SK-N-SH (cell line): ENCODE measurements at regions not wholly inside any gene's neighbourhood (a gene's known extent, or its start where the extent isn't known, plus 50 kb on each side); places are given as distances from the start of the nearest gene placed in this dataset.

Experiments used
- CTCF ChIA-PET: fragments of 300-600, 350-600 bp; formaldehyde crosslinking; extraction: SDS; loops from one replicate; lab custom pipeline; 2021; lab: Yijun Ruan, JAX
- POLR2A ChIA-PET: fragments of 350-600 bp; sonication (Branson Sonifier 250); formaldehyde crosslinking; extraction: SDS; loops from one replicate; lab custom pipeline; 2020; ENCODE audit warnings: antibody characterized with exemption, inconsistent platforms; lab: Yijun Ruan, JAX
- DNase-seq: peaks from one replicate; pipeline ENCODE4 v3.0.0; 2012
- H2AFZ ChIP-seq: fragments of 200-600 bp; sonication (generic); 2 replicates; pipeline ENCODE4 v1.8.1; 2016; ENCODE audit warnings: antibody characterized with exemption, mild to moderate bottlenecking, low read depth
- H3F3A ChIP-seq: fragments of 200-600 bp; sonication (generic); replicated peaks from 2 replicates; pipeline ENCODE3; 2016; ENCODE audit warnings: antibody characterized with exemption, mild to moderate bottlenecking; ENCODE audit not compliant: insufficient read depth
- H3K27ac ChIP-seq, 2 experiments: fragments of 200-500 bp in 1 of 2; fragments of 200-600 bp in 1 of 2; sonication (Bioruptor generic) in 1 of 2; sonication (generic), shearing (Covaris generic) in 1 of 2; 2 replicates each; pipeline versions ENCODE4 v1.5.1 to v1.6.1; 2014 to 2016; ENCODE audit warnings: low read depth in 2 of 2, inconsistent platforms in 1 of 2, low read length in 1 of 2, mild to moderate bottlenecking in 1 of 2, mixed read lengths in 1 of 2
- H3K27me3 ChIP-seq: fragments of 200-600 bp; sonication (generic), shearing (Covaris generic); 2 replicates; pipeline ENCODE4 v1.6.1; 2016; ENCODE audit warnings: mixed run types; ENCODE audit not compliant: insufficient read depth
- H3K36me3 ChIP-seq, 2 experiments: fragments of 200-500 bp in 1 of 2; fragments of 200-600 bp in 1 of 2; sonication (Bioruptor generic) in 1 of 2; sonication (generic) in 1 of 2; replicated peaks in 1 of 2; 2 replicates each; pipeline versions ENCODE3 to v1.5.1; 2014 to 2016; ENCODE audit warnings: low read length in 1 of 2, mild to moderate bottlenecking in 1 of 2; ENCODE audit not compliant: insufficient read depth in 2 of 2, control insufficient read depth in 1 of 2
- H3K4me1 ChIP-seq, 2 experiments: fragments of 200-500 bp in 1 of 2; fragments of 200-600 bp in 1 of 2; sonication (Bioruptor generic) in 1 of 2; sonication (generic), shearing (Covaris generic) in 1 of 2; 2 replicates each; pipeline versions ENCODE4 v1.5.1 to v1.6.1; 2014 to 2016; ENCODE audit warnings: low read depth in 1 of 2, low read length in 1 of 2, mixed run types in 1 of 2; ENCODE audit not compliant: insufficient read depth in 2 of 2, control insufficient read depth in 1 of 2
- H3K4me2 ChIP-seq: fragments of 200-600 bp; sonication (generic), shearing (Covaris generic); 2 replicates; pipeline ENCODE4 v1.6.1; 2017; ENCODE audit warnings: mixed run types
- H3K4me3 ChIP-seq, 2 experiments: fragments of 200-500 bp in 1 of 2; fragments of 200-600 bp in 1 of 2; sonication (Bioruptor generic) in 1 of 2; sonication (generic), shearing (Covaris generic) in 1 of 2; 2 replicates each; pipeline versions ENCODE4 v1.5.1 to v1.8.1; 2014 to 2016; ENCODE audit warnings: low read depth in 2 of 2, inconsistent platforms in 1 of 2, low read length in 1 of 2, mild to moderate bottlenecking in 1 of 2, mixed read lengths in 1 of 2, moderate library complexity in 1 of 2
- H3K79me2 ChIP-seq: fragments of 200-600 bp; sonication (generic); 2 replicates; pipeline ENCODE4 v1.8.1; 2017; ENCODE audit warnings: mild to moderate bottlenecking; ENCODE audit not compliant: insufficient read depth
- H3K9ac ChIP-seq: fragments of 200-600 bp; sonication (generic); 2 replicates; pipeline ENCODE4 v1.6.1; 2017; ENCODE audit warnings: mixed run types
- H3K9me2 ChIP-seq: fragments of 200-600 bp; sonication (generic); 2 replicates; pipeline ENCODE4 v1.6.1; 2017; ENCODE audit warnings: mixed run types
- H3K9me3 ChIP-seq: fragments of 200-600 bp; sonication (generic); 2 replicates; pipeline ENCODE4 v1.6.1; 2017; ENCODE audit warnings: mixed run types, mild to moderate bottlenecking, moderate library complexity
- H4K20me1 ChIP-seq: fragments of 200-600 bp; sonication (generic); 2 replicates; pipeline ENCODE4 v1.6.1; 2017; ENCODE audit warnings: mild to moderate bottlenecking, mixed run types; ENCODE audit not compliant: insufficient read depth
- ELF1 ChIP-seq: IDR thresholded peaks from 2 replicates; pipeline ENCODE4 v1.4.0; 2012
- GATA2 ChIP-seq: sonication (generic); formaldehyde crosslinking; IDR thresholded peaks from 2 replicates; pipeline ENCODE4 v1.5.0; 2020; ENCODE audit warnings: mild to moderate bottlenecking, missing genetic modification reagents
- POLR2AphosphoS5 ChIP-seq: IDR thresholded peaks from 2 replicates; pipeline ENCODE4 v1.6.1; 2012; ENCODE audit warnings: low read depth, low read length
- RFX5 ChIP-seq: IDR thresholded peaks from 2 replicates; pipeline ENCODE4 v1.6.1; 2012; ENCODE audit warnings: mild to moderate bottlenecking, improper control_type of control experiment, low read length
- TAF1 ChIP-seq: IDR thresholded peaks from 2 replicates; pipeline ENCODE4 v1.6.1; 2012; ENCODE audit warnings: low read depth, mild to moderate bottlenecking, low read length, moderate library complexity, borderline replicate concordance
- WGBS: methylation state at CpG from one replicate; pipeline ENCODE4 v1.1.6; 2017; ENCODE audit warnings: low lambda C conversion rate; 5-methylcytosine and 5-hydroxymethylcytosine counted together
- TF ChIP-seq, protein P1 (sequence below): IDR thresholded peaks from 2 replicates; pipeline ENCODE4 v1.4.0; 2012; ENCODE audit warnings: low read depth, borderline replicate concordance
- TF ChIP-seq, protein P2 (sequence below): IDR thresholded peaks from 2 replicates; pipeline ENCODE4 v1.4.0; 2012; ENCODE audit warnings: low read depth

DNA sequence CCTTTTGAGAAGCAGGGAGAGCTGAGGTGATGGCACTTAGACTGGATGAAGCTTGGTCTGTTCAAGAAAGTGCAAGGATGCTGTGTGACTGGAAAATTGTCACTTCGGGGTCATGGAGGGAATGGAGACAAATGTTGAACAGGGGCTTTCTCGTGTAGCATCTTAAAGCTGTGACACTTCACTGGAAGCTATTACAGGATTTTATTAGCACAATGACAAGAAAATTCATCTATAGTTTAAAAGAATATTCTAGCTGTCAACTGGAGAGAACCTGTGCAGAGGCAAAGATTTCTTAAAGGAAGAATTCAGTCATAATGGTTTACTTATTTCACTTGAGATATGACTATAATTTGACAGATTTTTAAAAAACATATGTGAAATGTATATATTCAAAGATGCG is 963.9 kb upstream of the ZEB2 start:
- H4K20me1 ChIP-seq = no peaks in the 10 kb centered on the region
- no peak overlapping the region for H2AFZ ChIP-seq
- TF ChIP-seq, protein P1, sequence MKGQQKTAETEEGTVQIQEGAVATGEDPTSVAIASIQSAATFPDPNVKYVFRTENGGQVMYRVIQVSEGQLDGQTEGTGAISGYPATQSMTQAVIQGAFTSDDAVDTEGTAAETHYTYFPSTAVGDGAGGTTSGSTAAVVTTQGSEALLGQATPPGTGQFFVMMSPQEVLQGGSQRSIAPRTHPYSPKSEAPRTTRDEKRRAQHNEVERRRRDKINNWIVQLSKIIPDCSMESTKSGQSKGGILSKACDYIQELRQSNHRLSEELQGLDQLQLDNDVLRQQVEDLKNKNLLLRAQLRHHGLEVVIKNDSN = no peak
- TF ChIP-seq ELF1 = no peak
- TF ChIP-seq, all 33 proteins: peak for 0
- H3K4me2 ChIP-seq = no peak overlapping the region
- no peak overlapping the region for H3K27ac ChIP-seq
- no peaks in the 10 kb centered on the region for H3K27me3 ChIP-seq
- no peaks in the 10 kb centered on the region for H3K36me3 ChIP-seq
- no peaks in the 10 kb centered on the region for H3K79me2 ChIP-seq
- no peak for DNase-seq
- H3K4me1 ChIP-seq = no peaks in the 10 kb centered on the region
- POLR2A ChIA-PET = no interaction called here
- CTCF ChIA-PET = interaction anchor here (0.6 to 1.1 kb wide), 2 partner anchors 12 to 598 kb away, joined by 3 read pairs; no protein-coding TSS in a partner anchor
- no peaks in the 10 kb centered on the region for H3K9me3 ChIP-seq
- H3K9ac ChIP-seq = no peak overlapping the region
- no peak overlapping the region for H3K4me3 ChIP-seq
- H3F3A ChIP-seq = no peaks in the 10 kb centered on the region
- WGBS = 80% methylated on average over 3 of the region's 3 CpGs
- H3K9me2 ChIP-seq = no peaks in the 10 kb centered on the region

DNA sequence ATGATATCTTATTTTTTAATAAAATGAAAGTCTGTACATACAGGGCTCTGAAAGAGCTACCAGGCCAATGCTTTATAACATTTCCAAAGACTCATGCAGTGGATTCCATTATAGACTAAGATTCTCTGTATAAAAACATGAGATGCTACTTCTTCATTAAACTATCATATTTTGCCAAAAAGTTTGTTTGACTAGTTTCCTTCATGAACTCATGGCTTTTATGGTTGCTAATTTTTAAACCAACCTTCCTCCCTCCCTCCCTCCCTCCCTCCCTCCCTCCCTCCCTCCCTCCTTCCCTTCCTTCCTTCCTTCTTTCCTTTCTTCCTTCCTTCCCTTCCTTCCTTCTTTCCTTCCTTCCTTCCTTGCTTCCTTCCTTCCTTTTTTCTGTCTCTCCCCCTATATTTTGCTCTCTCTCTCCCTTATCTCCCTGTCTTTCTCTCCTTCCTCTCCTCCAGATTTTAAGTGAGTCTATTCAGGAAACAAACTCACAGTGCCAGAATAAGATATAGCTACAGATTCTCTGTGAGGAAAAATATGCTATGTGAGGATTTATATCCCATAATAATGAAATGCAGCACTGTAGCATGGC is 961.5 kb upstream of the ZEB2 start:
- H3K9ac ChIP-seq = no peak overlapping the region
- CTCF ChIA-PET = interaction anchor here (1.0 kb wide), 1 partner anchor 16 kb away, joined by 3 read pairs; no protein-coding TSS in a partner anchor
- POLR2A ChIA-PET = no interaction called here

DNA sequence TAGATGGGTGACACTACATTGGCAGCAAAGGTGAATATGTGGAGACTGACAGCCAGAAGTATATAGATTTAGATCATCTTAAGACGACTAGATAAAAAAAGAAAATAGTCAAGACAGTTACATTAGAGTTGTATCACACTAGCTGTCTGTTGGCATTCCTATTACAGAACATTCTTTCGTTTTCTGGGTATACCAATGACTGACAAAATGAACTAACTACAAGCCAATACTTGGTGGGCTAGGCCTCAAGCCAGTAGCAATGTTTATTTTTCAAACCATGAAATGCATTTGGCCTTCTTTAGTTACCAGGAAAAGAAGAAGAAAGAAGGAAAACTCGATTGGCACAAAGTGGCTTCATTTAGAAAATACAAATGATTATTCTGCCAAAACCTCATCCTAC is 944.9 kb upstream of the ZEB2 start:
- no peak for TF ChIP-seq TAF1
- Histone ChIP-seq H3K4me1 (0 out of 4 replicates have a peak, but pooled peaks cover 0 to 4% of the 10 kb centered on the region in 2 experiments), H3K4me2 (no peak overlapping the region), H3K27ac (no peak overlapping the region), H3F3A (peaks cover 1% of the 10 kb centered on the region), H3K4me3 (no peak overlapping the region), H2AFZ (no peak overlapping the region), H3K9me3 (no peaks in the 10 kb centered on the region), H3K9ac (no peak overlapping the region), H3K36me3 (no peaks in the 10 kb centered on the region), H4K20me1 (no peaks in the 10 kb centered on the region), H3K9me2 (no peaks in the 10 kb centered on the region), H3K79me2 (no peaks in the 10 kb centered on the region), H3K27me3 (no peaks in the 10 kb centered on the region)
- DNase-seq = no peak
- CTCF ChIA-PET = no interaction called here
- POLR2A ChIA-PET = no interaction called here
- WGBS = 64% methylated on average over 3 of the region's 3 CpGs

More for the DNA sequence above, 961.5 kb upstream of the ZEB2 start:
- Histone ChIP-seq H3K79me2 (no peaks in the 10 kb centered on the region), H3K4me2 (no peak overlapping the region), H3K9me3 (no peaks in the 10 kb centered on the region), H3K9me2 (no peaks in the 10 kb centered on the region), H3K4me1 (no peaks in the 10 kb centered on the region), H4K20me1 (no peaks in the 10 kb centered on the region), H3K36me3 (no peaks in the 10 kb centered on the region), H3F3A (no peaks in the 10 kb centered on the region), H2AFZ (no peak overlapping the region), H3K4me3 (no peak overlapping the region), H3K27me3 (no peaks in the 10 kb centered on the region), H3K27ac (no peak overlapping the region)
- no peak for DNase-seq
- TF ChIP-seq, protein P2, sequence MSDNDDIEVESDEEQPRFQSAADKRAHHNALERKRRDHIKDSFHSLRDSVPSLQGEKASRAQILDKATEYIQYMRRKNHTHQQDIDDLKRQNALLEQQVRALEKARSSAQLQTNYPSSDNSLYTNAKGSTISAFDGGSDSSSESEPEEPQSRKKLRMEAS = no peak
- TF ChIP-seq POLR2AphosphoS5 (no peak), GATA2 (CRISPR knock-in tag) (no peak), RFX5 (no peak)
